ENCODE measurements at regions not wholly inside any gene's neighbourhood (a gene's known extent, or its start where the extent isn't known, plus 50 kb on each side); places are given as distances from the start of the nearest gene placed in this dataset.
A peak's percentile ranks its signal among the peaks of the same experiment; 100 is the strongest.
"Not testable (repeated sequence)": the region's sequence is repeated elsewhere in the genome, so short reads cannot be mapped to it uniquely, and the experiment has no call there.

GRCh38 chr6:14283600-14284235 is 166.1 kb downstream of the CD83 start:
- DNase-seq (no peak), ATAC-seq (peak in 1 of 2 donors; percentile 62)
- intact Hi-C loops (cut with DNase I), result no loop called here

- intact Hi-C loops (cut with DNase I), result no loop called here
- ATAC-seq (peak in 1 of 2 donors; percentile 14), DNase-seq (no peak)
Measured at GRCh38 chr6:14284969-14285590, 167.5 kb downstream of the CD83 start.

GRCh38 chr6:14286144-14286543 is 168.6 kb downstream of the CD83 start:
- no peak for DNase-seq

GRCh38 chr6:14286634-14287428 is 169.3 kb downstream of the CD83 start:
- intact Hi-C loops (cut with DNase I), result no loop called here
- ATAC-seq, result no peak

More at GRCh38 chr6:14286144-14286543, 168.6 kb downstream of the CD83 start:
- intact Hi-C loops (cut with DNase I), result no loop called here
- ATAC-seq, result peak; percentile 65 to 86

GRCh38 chr6:14287707-14288106 is 170.1 kb downstream of the CD83 start:
- intact Hi-C loops (cut with DNase I), result no loop called here
- no peak for DNase-seq
- no peak for ATAC-seq

More at GRCh38 chr6:14286634-14287428, 169.3 kb downstream of the CD83 start:
- no peak for DNase-seq

GRCh38 chr6:14288910-14289309 is 171.3 kb downstream of the CD83 start:
- intact Hi-C loops (cut with DNase I), result no loop called here
- DNase-seq, result no peak
- no peak for ATAC-seq

GRCh38 chr6:14290041-14290771 is 172.6 kb downstream of the CD83 start:
- ATAC-seq (no peak), DNase-seq (no peak)
- intact Hi-C loops (cut with DNase I), result no loop called here

GRCh38 chr6:14290772-14291330 is 173.3 kb downstream of the CD83 start:
- intact Hi-C loops (cut with DNase I), result no loop called here
- ATAC-seq (no peak), DNase-seq (no peak)

- ATAC-seq (no peak), DNase-seq (no peak)
- intact Hi-C loops (cut with DNase I), result no loop called here
Measured at GRCh38 chr6:14291331-14291730, 173.8 kb downstream of the CD83 start.

- ATAC-seq (no peak), DNase-seq (no peak)
- intact Hi-C loops (cut with DNase I), result no loop called here
Measured at GRCh38 chr6:14292119-14292518, 174.5 kb downstream of the CD83 start.

GRCh38 chr6:14294270-14294951 is 176.8 kb downstream of the CD83 start:
- DNase-seq, result no peak
- ATAC-seq, result no peak
- intact Hi-C loops (cut with DNase I), result no loop called here

GRCh38 chr6:14296698-14297097 is 179.1 kb downstream of the CD83 start:
- DNase-seq; intact Hi-C loops (cut with DNase I); ATAC-seq: not testable (repeated sequence)

GRCh38 chr6:14297118-14297517 is 179.5 kb downstream of the CD83 start:
- ATAC-seq; intact Hi-C loops (cut with DNase I); DNase-seq: not testable (repeated sequence)

- intact Hi-C loops (cut with DNase I); ATAC-seq; DNase-seq: not testable (repeated sequence)
Measured at GRCh38 chr6:14300189-14300588, 182.6 kb downstream of the CD83 start.

- DNase-seq; intact Hi-C loops (cut with DNase I); ATAC-seq: not testable (repeated sequence)
Measured at GRCh38 chr6:14300721-14301120, 183.1 kb downstream of the CD83 start.

- ATAC-seq; DNase-seq; intact Hi-C loops (cut with DNase I): not testable (repeated sequence)
Measured at GRCh38 chr6:14301477-14301876, 183.9 kb downstream of the CD83 start.

GRCh38 chr6:14305131-14305530 is 187.6 kb downstream of the CD83 start:
- intact Hi-C loops (cut with DNase I), result no loop called here
- DNase-seq (no peak), ATAC-seq (no peak)

- peak in 1 of 2 donors; percentile 54 for ATAC-seq
- DNase-seq, result no peak
- intact Hi-C loops (cut with DNase I), result no loop called here
Measured at GRCh38 chr6:14305624-14306023, 188.1 kb downstream of the CD83 start.
